Amygdala (tissue), 56 donors: ENCODE measurements at regions not wholly inside any gene's neighbourhood (a gene's known extent, or its start where the extent isn't known, plus 50 kb on each side); places are given as distances from the start of the nearest gene placed in this dataset.
A peak's percentile ranks its signal among the peaks of the same experiment; 100 is the strongest.

Experiments
- DNase-seq, 56 donors: peaks; one replicate each; lab custom pipeline; 2025; lab: John Stamatoyannopoulos, UW

DNA sequence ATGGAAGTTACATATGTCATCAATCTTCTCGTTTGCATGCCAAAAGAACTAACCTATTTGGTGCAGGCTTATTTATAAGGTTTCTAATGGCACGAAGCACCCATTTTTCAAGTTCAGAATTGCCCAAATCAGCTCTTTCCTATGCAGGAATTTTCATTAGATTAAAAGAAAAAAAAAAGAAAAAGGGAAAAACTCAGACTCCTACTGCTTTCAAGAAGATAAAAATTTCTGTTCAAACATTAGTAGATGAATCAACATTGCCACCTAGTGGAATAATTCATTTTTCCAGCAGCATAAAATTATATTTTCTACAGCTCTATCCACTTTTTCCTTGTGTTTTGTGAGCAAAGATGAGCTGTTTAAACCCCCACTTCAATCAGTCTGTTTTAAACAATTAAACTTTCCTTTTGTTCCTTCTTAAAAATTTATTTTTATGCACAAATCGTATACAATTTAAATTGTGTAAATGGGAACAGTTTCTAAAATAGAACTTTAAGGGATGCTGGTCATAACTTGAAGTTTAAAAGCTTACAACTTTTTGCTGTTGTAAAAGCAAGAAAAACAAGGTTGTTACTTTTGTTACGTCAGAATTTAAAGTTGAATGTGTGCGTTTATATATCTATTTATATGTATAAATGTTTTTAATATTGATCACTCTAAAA lies 309.9 kb downstream of the ARAP2 start:
- peak in 1 of 56 donors; percentile 35 for DNase-seq

- DNase-seq: no peak
Observed at GRCh38 chr4:35938936-35939335, 305.4 kb downstream of the ARAP2 start.

- DNase-seq: no peak
Observed at GRCh38 chr4:35939751-35940150, 304.6 kb downstream of the ARAP2 start.

GRCh38 chr4:35942092-35942491 lies 302.2 kb downstream of the ARAP2 start:
- no peak for DNase-seq

DNA sequence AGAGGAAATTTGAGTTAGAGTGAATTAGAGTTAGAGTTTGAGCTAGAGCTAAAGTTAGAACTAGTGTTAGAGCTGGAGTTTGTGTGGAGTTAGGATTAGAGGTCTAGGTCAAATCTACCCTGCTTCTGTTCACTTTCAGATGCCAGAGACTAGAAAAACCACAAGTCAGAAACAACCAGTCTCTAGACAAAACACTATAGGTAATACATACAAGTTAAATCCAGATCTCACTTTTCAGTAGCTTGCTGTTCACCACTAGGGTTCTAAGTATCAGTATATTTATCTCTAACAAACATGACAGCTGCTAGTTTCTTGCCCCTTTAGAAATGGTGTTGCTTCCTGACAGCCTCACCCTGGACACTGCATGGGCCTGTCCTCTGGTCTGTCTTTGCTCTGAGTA lies 300.7 kb downstream of the ARAP2 start:
- DNase-seq: no peak

DNA sequence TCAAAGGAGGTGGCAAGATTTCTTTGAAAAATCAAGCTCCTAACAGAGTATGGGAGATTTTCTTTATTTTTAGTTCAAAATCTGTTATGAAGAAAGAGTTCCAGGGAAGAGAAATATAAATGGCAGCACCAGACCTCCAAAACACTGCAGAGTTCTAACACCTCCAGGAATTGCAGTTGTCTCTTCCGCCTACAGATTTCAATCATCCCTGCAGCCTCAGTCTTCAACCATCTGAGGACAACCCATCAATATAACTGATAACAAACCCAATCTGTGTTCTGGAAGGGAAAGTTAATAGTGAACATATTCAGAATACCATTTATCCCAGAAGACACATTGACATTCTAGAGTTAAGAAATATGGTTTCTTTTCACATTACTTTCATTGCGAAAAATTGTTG lies 296.1 kb downstream of the ARAP2 start:
- peak in 2 of 56 donors; percentile 0 to 8 for DNase-seq

DNA sequence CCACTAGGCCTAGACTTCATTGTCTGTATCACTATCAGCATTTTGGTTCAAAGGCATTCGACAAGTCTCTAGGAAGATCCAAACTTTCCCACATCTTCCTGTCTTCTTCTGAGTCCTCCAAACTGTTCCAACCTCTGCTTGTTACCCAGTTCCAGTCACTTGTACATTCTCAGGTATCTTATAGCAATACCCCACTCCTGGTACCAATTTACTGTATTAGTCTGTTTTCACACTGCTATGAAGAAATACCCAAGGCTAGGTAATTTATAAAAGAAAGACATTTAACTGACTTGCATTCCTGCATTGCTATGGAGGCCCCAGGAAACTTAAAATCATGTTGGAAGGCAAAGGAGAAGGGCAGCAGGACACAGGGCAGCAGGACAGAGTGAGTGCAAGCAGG lies 293.9 kb downstream of the ARAP2 start:
- DNase-seq: no peak

GRCh38 chr4:35952751-35953150 lies 291.6 kb downstream of the ARAP2 start:
- DNase-seq: no peak

DNA sequence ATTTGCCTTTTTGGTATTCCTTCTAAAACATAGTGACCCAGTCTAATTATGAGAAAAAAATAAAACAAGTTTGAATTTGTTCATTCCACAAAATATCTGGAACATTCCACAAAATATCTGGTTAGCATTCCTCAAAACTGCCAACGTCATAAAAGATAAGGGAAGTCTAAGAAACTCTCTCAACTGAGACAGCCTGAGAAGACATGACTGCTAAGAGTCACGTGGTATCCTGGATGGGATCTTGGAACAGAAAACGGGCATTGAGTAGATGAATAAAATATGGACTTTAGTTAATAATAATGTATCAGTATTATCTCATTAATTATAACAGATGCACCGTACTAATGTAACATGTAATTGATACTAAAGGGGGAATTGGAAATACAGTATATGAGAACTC lies 280.9 kb downstream of the ARAP2 start:
- no peak for DNase-seq

DNA sequence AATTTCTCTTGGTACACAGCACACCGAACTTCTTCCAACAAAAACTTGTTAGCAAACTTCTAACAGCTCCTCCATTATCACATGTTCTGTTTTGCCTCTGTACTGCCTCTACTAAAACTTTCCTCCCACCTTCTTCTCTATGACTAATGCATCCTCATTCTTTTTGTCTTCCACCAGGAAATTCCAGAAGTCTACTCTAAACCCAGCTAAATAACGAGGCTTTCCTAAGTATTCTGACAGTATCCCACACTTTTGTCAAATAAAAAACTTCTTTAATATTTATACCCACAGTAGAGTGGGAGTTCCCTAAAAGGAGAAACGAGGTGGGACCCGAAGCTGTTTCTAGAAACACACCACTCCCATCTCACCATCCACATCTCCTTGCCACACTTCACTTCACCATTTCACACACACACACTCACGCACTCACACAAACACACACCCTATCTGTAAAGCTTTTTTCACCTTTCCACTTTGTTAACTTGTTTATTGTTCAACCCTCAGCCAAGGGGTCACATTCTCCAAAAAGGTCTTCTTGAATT lies 280.3 kb downstream of the ARAP2 start:
- no peak for DNase-seq

DNA sequence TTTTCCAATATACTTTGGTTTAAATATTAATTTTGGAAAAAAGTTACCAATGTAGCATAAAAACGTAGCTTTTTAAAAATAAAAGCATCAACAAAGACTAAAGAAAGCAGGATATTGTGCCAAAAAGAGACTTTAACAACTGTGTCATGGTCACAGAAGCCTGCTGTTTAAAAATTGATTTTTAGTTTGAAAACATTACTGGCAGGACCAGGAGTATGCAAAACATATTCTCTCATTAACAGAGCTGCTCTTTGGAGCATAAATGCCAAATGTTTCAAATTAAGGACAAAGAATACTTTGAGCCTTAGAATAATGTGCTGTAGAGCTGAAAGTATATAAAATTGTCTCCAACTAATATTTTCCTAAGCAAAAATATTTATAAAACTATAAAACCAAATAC lies 279.0 kb downstream of the ARAP2 start:
- no peak for DNase-seq

- no peak for DNase-seq
Observed at GRCh38 chr4:35966566-35966965, 277.7 kb downstream of the ARAP2 start.

DNA sequence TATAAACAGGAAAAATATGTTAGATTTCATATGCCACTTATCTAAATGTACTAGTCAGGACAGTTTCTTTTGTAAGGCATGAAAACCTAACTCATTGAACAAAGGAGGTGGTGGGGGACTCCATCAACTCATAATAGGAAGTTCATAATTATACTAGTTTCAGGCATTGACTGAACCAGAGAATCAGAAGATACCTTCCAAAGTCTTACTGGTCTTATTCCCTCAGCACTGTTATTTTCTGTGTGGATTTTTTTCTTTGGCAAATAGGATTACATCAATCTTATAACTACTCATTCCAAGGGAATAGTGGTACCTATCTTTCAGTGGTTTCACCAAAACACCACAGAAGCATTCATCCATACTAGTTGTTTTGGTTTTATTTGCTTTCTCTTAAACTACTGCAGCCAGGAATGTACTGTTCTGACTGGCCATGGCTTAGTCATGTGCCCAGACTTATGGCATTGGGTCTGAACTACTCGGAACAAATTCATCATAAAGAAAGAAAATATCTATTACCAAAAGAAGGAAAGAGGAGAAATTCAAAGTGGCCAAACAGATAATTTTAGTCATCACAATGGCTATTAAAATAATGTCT lies 273.9 kb downstream of the ARAP2 start:
- DNase-seq: no peak

DNA sequence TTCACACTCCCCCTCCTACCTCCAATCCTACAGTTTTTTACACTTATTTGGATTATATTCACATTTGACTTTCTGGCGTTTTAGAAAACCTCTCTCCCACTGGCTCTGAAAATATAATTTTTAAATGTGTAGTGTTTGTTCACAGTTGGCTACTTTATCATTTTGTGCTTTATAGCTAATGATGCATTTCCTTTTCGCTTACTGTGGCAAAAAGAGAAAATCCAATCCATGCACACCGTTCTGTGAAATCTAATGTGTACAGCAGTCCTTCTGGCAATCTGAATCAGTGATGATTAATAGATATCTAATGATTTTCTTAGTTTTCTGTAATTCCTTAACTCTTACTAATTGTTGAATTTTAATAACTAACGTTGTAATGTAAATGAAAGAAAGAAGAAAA lies 271.5 kb downstream of the ARAP2 start:
- no peak for DNase-seq

- DNase-seq: no peak
Observed at GRCh38 chr4:35975617-35976355, 268.5 kb downstream of the ARAP2 start.

DNA sequence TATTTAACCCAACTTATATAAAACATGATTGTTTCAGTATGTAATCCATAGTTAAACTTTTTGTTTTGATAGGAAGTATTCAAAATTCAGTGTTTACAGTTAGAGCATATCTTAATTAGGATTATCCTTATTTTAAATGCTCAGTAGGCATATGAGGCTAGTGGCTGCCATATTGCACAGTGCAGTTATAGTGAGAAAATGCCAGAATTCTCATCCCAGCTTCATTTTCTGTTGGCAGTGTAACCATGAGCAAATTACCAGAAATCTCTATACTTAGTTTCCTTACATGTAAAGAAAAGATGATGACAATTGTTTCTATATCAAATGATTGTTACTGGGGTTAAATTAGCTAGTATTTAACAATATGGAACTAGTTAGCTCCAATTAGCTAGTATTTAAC lies 265.8 kb downstream of the ARAP2 start:
- no peak for DNase-seq

- DNase-seq: no peak
Observed at GRCh38 chr4:35982318-35982717, 262.0 kb downstream of the ARAP2 start.

GRCh38 chr4:35986537-35986936 lies 257.8 kb downstream of the ARAP2 start:
- DNase-seq: no peak

DNA sequence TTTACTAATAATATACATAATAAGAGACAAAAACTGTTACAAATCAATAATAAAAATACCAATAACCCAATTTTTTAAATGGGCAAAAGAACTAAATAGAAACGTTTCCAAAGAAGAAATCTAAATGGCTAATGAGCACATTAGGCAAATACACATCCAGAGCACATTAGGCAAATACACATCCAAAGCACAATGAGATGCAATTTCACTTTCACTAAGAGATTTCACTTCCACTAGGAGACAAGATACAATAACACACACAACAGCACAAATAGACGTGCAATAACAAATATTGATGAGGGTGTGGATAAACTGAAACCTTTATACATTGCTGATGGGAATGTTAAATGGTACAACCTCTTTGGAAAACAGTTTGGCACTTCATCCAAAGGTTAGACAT lies 250.7 kb downstream of the ARAP2 start:
- DNase-seq: no peak

DNA sequence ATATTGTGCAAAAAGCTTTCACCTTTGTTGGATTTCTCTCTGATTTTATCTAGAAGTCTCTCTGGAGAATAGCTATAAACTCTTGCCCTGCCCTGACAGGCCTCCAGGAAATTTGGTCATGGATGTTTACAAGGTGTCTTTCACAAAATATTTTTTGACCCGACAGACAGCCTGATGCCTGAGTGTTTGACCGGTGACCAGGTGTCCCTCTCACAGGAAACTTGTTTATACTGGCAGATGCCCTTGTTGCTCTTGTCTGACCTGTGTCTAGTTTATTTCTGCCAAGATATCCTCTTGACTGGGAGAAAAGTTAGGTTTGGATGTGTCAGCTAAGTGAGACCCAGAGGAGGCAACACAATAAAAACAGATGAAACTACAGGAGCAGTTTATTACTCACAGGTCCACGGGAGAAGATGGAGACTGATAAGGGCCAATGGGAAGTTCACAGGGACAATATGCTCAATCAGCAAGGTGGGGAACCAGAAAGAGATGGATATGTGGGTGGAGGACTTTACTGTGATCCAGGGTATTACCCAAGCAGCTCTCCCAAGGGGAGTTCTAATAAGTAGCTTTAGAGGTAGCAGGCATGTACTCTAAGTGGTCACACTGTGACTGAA lies 243.3 kb downstream of the ARAP2 start:
- DNase-seq: no peak

DNA sequence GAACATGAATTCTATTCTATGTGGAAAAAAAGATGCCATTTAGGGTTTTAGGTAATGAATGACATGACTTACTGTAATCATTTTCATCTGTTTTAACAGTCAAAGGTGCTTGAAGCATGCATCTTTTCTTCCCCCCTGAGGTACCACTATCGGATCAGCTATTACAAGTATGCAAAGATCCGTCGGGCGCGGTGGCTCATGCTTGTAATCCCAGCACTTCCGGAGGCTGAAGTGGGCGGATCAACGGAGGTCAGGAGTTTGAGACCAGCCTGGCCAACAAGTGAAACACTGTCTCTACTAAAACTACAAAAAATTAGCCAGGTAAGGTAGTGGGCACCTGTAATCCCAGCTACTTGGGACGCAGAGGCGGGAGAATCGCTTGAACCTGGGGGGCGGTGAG lies 241.3 kb downstream of the ARAP2 start:
- DNase-seq: no peak
